GM19395 (cell line): ENCODE measurements at regions not wholly inside any gene's neighbourhood (a gene's known extent, or its start where the extent isn't known, plus 50 kb on each side); places are given as distances from the start of the nearest gene placed in this dataset.
"Not testable (repeated sequence)": the region's sequence is repeated elsewhere in the genome, so short reads cannot be mapped to it uniquely, and the experiment has no call there.

Experiments used
- ATAC-seq: cut with Tn5 transposase; IDR thresholded peaks from one replicate; pipeline ENCODE4 v1.9.1; 2021; ENCODE audit warnings: mild to moderate bottlenecking, moderate library complexity; ENCODE audit not compliant: unreplicated experiment

DNA sequence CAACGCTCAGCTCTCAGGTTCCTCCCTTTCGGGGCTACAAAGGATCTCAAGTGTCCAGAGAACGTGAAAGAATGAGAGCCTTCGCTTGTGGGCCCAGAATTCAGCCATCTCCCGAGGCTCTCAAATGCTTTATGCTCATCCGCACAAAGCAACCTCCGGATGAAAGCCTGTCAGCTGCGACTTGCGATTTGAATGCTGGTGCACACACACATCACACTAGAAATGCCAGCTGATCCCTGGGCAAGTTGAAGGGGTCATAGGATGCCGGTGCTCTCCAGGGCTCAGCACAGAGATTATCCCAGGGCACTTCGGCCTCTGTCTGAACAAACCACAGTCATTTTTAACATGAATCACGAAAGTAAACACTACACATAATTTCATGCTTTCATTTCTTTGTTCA lies 141.8 kb upstream of the MYT1L start:
- no peak for ATAC-seq

DNA sequence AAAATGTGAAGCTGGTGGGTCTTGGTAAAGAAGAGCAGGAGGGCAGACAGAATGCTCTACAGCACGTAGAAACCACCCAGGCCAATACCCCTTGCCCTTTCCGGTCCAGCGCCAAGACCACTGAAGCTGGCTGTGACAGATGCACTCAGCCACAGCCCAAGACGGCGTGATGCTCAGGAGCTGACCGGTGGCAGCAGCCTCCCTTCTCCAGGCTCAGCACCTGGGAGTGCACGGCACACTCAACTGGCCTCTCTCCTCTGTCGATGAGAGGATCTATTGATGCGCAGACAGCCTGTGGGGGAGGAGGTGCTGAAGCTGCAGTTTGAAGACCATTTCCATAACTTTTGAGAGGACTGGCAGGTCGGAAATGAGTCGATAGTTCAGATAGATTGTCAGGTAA lies 141.0 kb upstream of the MYT1L start:
- ATAC-seq: no peak

DNA sequence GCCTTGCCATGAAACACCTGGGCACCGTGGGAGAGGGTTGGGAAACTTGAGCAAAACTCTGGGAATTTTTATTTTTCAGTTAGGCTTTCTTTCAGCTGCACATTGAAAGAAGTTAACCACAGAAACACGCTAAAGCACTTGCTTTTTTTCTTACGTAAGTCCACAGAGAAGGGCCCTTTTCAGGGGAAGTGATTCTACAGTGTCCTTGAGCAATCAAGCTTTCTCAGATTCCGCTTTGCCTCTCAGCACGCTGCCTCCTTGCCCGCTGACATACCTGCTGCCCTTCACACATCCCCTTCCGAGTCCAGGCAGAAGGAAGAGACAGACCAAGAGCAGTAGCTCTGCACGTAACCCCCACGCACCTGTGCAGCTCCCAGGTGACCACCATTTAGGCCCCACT lies 135.5 kb upstream of the MYT1L start:
- ATAC-seq: no peak

DNA sequence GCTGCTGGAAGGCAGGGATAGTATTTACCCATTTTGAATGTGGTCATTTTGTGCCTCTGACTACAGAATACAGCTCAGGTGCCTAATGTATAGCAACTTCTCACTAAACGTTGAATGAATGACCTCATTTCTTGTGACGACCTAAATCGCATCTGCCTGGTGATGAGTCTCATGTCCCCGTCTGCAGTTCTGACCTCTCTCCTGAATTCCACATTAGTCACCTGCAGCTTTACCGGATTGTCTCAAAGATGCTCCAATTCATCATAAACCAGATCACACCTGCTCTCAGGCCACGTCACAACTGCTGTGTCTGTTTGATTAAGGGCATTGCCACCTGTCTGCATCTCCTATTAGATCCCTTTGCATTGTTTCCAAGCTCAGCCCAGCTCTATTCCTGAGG lies 133.6 kb upstream of the MYT1L start:
- no peak for ATAC-seq

DNA sequence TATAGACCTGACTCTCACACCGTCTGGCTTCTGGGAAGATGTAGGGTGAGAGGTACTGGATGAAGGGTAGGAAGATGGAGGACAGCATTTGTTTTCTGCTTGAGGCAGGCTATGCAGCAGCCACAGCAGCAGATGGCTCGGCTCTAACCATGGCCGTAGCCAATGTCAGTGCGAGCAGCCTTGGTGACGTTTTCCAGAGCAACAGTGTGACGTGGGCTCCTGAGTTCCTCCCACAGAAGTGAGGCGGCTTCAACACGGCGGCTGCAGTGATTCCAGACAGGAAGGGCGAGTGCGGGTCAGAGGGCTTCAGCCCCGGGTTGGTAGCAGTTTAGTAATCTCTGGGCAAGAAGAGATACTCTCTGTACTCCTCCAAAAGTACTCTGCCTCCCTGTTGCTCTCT lies 133.0 kb upstream of the MYT1L start:
- ATAC-seq: no peak

- no peak for ATAC-seq
Measured at GRCh38 chr2:2456721-2457120, 125.6 kb upstream of the MYT1L start.

DNA sequence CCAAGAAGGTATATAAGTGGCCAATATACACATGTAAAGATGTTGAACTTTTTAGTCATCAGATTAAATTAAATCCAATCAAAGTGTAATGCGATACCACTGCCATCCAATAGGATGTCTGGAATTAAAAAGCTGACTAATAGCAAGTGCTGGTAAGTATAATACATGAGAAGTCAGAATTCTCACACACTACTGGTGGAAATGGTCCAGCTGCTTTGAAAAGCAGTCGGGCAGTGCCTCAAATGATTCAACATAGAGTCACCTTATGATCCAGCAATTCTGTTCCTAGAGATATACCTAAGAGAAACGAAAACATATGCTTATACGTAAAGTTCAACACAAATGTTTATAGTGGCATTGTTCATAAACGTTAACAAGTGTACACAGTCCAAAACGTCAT lies 124.1 kb upstream of the MYT1L start:
- no peak for ATAC-seq

DNA sequence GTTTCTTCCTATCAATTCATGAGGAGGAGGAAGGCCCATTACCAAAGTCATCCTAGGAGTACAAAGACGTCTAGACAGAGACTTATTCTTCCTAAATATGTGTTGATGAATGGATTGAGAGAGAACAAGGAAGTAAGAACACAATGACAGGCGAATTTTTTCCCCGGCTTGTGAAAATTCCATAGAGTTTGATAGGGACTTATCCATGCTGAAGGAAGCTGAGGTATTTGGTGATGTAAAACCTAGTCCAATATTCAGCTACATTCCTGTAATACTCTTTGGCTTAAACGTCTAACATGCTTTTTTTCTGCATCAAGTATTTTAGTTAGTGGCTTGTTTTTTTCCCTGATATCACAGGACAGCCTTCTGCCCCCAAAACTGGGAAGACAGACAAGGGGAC lies 121.9 kb upstream of the MYT1L start:
- ATAC-seq: no peak

GRCh38 chr2:2451275-2451674 lies 120.2 kb upstream of the MYT1L start:
- not testable (repeated sequence) for ATAC-seq

- ATAC-seq: no peak
Measured at GRCh38 chr2:2448178-2448577, 117.1 kb upstream of the MYT1L start.

GRCh38 chr2:2422621-2423020 lies 91.5 kb upstream of the MYT1L start:
- no peak for ATAC-seq

GRCh38 chr2:2413525-2413924 lies 82.5 kb upstream of the MYT1L start:
- no peak for ATAC-seq

GRCh38 chr2:2410987-2411386 lies 79.9 kb upstream of the MYT1L start:
- ATAC-seq: no peak

GRCh38 chr2:2409481-2409880 lies 78.4 kb upstream of the MYT1L start:
- ATAC-seq: no peak

DNA sequence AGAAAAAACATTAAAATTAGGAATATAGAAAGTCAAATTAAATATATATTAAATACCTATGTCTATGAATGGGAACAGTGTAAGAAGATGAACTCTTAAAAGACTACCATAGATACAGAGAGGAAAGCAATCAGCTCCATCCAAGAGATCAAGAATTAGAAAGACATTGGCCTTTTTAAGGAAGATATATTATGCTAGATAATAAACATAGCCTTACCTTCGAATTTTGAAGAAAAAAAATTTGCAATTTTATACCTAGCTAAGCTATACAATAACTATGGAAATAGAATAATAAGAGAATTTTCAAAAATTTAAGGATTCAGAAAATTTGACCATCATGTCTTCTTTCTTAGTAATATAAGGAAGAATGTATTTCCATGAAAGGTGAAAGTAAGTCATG lies 74.7 kb upstream of the MYT1L start:
- no peak for ATAC-seq

DNA sequence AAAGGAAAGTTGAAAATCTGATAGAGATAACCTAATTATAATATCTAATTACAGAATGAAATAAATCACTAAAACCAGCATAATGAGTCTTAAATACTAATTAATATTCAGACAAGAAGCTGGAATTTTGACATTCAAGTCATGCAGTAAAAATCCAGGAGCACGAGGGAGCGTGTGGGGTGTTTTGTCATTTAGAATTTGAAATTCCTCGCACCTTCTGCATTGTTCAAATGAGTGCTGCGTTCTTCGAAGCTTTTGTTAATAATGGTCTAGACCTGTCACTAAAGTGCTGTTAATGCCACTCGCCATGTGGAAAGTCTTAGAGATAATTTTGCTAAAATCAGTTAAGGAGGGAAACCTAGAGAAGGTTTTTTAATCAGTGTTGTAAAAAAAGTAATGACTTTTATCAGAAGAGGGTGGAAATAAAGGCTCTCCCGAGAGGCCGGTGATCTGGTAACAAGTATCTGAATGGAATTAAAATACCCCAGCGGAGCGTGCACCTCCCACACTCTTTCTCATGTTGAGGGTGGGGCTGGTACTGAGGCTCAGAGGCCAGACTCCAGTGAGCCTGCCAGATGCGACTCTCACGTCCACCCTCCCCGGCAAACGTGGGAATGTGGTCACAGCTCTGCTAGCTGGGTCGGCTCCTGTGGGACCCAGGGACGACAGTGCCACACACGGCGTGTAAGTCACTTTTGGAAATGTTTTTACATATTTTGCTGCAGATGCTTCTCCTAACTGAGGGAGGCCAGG lies 69.4 kb upstream of the MYT1L start:
- ATAC-seq: no peak

DNA sequence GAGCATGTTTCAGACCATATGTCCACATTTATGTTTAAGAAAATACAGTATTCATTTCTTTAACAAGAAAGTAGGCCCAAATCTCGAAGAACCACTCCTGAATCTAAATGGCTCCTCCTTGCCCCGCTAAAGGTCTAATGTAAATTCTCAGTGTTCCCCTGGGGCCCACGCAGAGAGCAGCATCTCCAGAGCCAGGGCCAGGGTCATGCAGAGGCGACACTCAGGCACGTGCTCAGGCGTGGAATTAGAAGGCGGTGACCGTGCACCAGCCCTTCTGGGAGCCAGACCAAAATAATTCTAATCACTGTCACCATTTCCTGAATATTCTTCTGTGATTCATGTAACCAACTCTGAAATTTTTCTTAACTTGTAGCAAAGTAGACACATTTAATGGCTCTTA lies 68.3 kb upstream of the MYT1L start:
- no peak for ATAC-seq

DNA sequence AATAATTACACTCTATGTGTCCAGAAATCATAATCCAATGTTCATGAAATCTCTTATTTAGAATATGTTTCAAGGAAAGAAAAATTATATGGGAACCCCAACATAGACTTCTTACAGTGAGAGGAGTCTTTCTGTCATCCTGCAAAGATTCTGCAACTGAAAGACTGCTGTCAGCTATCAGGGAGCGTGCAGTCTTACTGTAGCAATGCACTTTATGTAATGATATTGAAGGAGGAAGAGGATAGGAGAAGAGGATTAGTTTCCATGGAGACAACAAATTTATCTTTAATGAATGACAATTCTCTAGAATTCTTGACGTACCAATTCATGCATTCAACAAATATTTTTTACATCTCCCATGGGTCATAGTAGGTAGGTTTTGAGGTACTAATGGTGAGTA lies 61.3 kb upstream of the MYT1L start:
- ATAC-seq: no peak

GRCh38 chr2:2389215-2389614 lies 58.1 kb upstream of the MYT1L start:
- ATAC-seq: no peak
